ENCODE measurements at regions not wholly inside any gene's neighbourhood (a gene's known extent, or its start where the extent isn't known, plus 50 kb on each side); places are given as distances from the start of the nearest gene placed in this dataset.
A peak's percentile ranks its signal among the peaks of the same experiment; 100 is the strongest.

- no peak for TF ChIP-seq EZH2 (IDR thresholded peaks at IDR 0.05; ENCODE audit: borderline replicate concordance, low read depth, low read length, severe bottlenecking)
- TF ChIP-seq, protein P1, sequence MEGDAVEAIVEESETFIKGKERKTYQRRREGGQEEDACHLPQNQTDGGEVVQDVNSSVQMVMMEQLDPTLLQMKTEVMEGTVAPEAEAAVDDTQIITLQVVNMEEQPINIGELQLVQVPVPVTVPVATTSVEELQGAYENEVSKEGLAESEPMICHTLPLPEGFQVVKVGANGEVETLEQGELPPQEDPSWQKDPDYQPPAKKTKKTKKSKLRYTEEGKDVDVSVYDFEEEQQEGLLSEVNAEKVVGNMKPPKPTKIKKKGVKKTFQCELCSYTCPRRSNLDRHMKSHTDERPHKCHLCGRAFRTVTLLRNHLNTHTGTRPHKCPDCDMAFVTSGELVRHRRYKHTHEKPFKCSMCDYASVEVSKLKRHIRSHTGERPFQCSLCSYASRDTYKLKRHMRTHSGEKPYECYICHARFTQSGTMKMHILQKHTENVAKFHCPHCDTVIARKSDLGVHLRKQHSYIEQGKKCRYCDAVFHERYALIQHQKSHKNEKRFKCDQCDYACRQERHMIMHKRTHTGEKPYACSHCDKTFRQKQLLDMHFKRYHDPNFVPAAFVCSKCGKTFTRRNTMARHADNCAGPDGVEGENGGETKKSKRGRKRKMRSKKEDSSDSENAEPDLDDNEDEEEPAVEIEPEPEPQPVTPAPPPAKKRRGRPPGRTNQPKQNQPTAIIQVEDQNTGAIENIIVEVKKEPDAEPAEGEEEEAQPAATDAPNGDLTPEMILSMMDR (IDR thresholded peaks at IDR 0.05; ENCODE audit: borderline replicate concordance, extremely low read depth, low read length, poor library complexity, severe bottlenecking) = peak; percentile 37
Observed at GRCh38 chr18:46419391-46420141, 237.5 kb downstream of the LOXHD1 start.

Measured in DND-41 (cell line).